HG03457 (cell line): ENCODE measurements at regions not wholly inside any gene's neighbourhood (a gene's known extent, or its start where the extent isn't known, plus 50 kb on each side); places are given as distances from the start of the nearest gene placed in this dataset.
"Not testable (repeated sequence)": the region's sequence is repeated elsewhere in the genome, so short reads cannot be mapped to it uniquely, and the experiment has no call there.

ENCODE experiments used
- ATAC-seq: cut with Tn5 transposase; IDR thresholded peaks from one replicate; pipeline ENCODE4 v1.9.1; 2021; ENCODE audit warnings: moderate number of reproducible peaks; ENCODE audit not compliant: unreplicated experiment

GRCh38 chr13:80744147-80744914 lies 403.4 kb upstream of the SPRY2 start:
- no peak for ATAC-seq

DNA sequence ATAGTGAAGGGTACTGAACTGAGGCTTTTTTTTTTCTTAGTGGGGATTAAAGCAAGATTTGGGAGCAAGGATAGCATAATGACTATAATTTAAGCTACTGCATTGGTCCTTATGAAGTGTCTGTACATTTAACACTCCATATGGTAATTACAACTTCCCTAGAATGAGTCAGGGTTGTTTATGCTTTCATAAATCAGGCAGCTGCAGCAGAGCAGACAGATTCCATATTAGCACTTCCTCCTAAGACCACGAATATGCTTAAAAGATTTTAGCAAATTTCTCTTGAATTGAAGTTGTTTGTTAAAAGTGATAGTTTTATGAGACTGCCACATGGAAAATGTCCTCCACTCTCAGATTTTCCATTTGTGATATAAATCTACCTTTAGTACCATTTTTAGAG lies 401.1 kb upstream of the SPRY2 start:
- ATAC-seq, result no peak

DNA sequence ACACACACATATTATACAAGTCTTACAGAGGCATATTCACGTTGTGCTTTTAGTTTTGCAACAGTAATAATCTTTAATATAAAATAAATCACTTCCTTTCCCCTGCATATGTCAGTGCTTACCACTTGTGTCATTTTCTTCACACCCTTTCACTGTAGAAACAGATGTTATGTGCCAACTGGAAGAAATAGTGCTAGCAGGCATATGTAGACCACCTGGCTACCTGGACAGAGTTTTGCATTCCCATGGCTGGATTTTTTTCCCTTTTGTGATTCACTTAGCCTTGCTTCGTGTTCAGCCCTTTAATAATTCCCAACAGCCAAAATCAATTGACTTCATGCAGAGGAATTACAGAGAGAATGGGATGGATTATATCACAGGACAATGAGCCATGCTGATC lies 399.1 kb upstream of the SPRY2 start:
- ATAC-seq, result no peak

GRCh38 chr13:80737513-80737912 lies 396.6 kb upstream of the SPRY2 start:
- ATAC-seq, result no peak

DNA sequence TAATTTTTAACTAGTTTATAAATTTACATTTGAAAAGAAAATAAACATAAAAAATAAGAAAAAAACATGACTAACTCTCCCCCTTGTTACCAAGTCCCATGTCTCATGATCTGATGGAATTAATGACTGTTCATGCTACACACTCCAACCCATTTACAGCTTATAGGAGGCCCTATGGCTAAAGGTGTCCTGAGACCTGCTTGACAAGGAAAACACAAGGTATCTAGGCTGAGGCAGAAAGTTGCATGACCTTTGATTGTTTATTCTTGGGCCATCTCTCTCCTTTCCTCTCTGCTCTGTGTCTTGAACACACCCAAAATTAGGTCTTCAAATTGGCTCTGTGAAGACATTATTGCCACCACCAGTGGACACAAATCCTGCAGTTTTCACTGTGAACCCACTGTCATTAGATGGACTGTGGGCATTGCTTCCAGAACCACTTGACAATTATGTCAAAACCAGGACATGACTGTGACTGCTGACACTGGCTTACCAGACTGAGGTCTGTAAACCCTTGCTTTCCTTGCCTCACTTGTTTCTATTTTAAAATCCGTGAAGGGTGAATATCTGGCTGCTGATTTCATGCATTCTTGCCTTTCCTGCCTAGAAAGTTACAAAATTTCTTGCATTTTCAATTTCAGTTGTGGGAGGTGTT lies 386.5 kb upstream of the SPRY2 start:
- ATAC-seq, result no peak

GRCh38 chr13:80726868-80727267 lies 385.9 kb upstream of the SPRY2 start:
- no peak for ATAC-seq

- no peak for ATAC-seq
Observed at GRCh38 chr13:80721689-80722088, 380.8 kb upstream of the SPRY2 start.

DNA sequence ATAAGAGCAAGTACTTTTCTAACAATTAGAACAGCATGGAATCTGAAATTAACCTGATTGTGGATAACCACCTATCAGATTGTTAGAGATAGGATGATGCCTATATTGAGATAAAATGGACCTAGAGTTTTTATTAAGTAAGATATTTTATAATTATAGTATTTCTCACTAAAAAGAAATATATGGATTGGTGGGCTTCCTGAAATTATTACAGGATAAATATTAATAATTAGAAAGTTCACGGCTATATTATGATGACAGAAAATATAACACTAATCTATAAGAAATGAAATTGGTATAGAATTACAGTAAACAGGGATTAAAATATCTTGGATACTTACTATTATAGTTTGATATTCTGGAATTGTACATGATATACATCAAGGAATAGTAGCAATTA lies 378.0 kb upstream of the SPRY2 start:
- no peak for ATAC-seq

DNA sequence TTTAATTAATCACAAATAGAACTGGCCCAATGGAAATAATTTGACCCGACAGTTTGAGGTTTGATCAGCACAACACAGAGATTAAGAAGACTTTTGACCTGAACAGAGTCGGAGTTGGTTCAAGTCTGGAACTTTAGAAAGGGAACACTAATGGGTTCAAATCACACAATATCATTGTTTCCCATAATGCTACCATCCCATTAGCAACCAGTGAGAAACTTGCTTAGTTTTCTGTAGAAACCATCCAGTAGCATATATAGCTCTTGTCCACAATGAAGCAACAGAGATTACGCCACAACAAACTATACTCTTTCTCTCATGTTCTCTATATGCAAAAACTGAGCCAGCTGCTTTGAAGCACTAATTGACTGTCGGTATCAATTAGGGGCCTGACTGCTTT lies 376.9 kb upstream of the SPRY2 start:
- ATAC-seq, result no peak

DNA sequence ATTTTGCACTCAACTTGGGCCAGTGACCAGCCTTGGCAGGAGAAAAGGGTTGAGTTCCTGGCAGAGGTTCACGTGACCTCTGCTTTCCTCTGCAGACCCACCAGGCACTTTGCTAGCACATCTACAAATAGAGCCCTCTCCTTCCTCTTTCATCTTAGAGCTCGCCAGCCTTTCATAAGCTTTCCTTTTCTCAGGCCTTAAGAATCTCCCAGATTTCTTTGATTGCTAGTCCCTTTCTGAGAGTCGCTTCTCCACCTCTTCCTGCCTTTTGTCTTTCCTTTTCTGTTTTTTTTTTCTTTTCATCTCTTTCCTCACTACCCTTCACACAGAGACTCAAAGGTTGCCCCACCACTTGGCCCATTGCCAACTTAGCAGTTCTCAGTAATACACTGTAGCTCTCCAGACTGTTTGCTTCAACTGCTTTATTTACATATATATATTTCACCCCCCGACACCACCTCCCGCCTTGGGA lies 375.7 kb upstream of the SPRY2 start:
- no peak for ATAC-seq

DNA sequence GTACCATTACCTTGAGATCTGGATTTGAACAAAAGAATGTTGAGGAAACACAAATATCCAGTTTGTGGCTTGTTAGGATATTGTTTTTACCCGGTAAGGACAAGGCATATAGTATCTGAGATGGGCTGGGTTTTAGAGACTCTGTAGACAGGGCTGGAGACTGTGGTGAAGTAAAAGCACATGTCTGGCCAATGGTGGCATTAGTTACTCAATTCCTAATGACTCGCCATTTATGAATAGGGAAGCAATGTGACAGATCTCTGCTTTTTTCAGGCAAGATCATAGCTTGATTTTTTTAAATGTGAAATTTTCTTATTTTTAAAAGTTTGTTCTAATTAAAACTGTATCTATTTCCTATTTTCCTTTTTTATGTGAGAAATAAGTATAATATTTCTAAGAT lies 371.1 kb upstream of the SPRY2 start:
- ATAC-seq, result no peak

DNA sequence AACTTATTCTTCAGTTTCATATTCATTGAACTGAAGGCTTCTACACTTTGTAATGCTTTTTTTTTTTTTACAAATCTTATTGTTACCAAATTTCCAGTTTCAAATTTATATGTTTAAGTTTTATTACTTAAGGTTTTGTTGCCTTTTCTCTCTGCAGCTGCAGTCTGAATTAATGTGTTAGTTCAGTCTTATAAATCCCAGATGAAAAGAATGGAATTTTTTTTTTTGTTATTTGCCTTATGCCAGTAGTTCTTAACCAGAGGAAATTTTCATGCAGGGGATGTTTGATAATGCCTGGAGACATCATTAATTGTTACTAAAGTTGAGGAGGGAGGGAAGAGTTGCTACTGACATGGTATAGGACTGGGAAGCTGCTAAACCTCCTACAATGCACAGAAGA lies 367.9 kb upstream of the SPRY2 start:
- ATAC-seq, result no peak

GRCh38 chr13:80707000-80707983 lies 366.4 kb upstream of the SPRY2 start:
- no peak for ATAC-seq

DNA sequence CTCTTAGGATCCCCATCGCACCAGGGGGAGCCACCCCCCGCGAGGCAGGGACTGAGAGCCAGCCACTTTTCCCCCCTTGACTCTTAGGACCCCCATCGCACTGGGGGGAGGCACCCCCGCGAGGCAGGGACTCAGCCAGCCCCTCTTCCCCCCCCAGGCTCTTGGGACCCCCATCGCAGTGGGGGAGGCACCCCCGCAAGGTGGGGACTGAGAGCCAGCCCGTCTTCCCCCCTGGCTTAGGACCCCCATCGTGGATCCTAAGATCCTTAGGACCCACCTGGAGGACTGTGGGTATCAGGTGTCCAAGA lies 365.2 kb upstream of the SPRY2 start:
- ATAC-seq, result no peak

DNA sequence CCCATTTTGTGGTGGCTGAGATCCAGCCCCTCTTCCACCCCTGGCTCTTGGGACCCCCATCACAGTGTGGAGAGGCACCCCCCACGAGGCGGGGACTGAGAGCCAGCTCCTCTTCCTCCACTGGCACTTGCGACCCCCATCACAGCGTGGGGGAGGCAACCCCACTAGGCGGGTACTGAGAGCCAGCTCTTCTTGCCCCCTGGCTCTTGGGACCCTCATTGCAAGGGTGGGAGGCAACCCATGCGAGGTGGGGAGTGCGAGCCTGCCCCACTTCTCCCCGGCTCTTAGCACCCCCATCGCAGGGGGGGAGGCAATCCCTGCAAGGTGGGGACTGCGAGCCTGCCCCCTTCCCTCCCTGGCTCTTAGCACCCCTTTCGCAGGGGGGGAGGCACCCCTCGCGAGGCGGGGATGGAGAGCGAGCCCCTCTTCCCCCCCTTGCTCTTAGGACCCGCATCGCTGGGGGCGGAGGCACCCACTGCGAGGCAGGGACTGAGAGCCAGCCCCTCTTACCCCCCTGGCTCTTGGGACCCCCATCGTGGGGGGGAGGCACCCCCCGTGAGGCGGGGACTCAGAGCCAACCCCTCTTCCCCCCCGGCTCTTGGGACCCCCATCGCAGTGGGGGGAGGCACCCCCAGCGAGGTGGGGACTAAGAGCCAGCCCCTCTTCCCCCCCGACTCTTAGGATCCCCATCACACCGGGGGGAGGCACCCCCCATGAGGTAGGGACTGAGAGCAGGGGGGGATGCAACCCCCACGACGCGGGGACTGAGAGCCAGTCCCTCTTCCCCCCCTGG lies 364.6 kb upstream of the SPRY2 start:
- no peak for ATAC-seq

GRCh38 chr13:80704369-80704768 lies 363.4 kb upstream of the SPRY2 start:
- ATAC-seq, result no peak

GRCh38 chr13:80695841-80696240 lies 354.9 kb upstream of the SPRY2 start:
- ATAC-seq, result no peak

DNA sequence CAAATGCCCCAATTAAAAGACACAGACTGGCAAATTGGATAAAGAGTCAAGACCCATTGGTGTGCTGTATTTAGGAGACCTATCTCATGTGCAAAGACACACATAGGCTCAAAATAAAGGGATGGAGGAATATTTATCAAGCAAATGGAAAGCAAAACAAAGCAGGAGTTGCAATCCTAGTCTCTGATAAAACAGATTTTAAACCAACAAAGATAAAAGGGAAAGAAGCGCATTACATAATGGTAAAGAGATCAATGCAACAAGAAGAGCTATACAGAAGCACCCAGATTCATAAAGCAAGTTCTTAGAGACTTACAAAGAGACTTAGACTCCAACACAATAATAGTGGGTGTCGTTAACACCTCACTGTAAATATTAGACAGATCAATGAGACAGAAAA lies 350.9 kb upstream of the SPRY2 start:
- ATAC-seq, result not testable (repeated sequence)

GRCh38 chr13:80690208-80690607 lies 349.3 kb upstream of the SPRY2 start:
- ATAC-seq, result no peak

GRCh38 chr13:80688593-80688992 lies 347.7 kb upstream of the SPRY2 start:
- no peak for ATAC-seq

GRCh38 chr13:80685942-80686341 lies 345.0 kb upstream of the SPRY2 start:
- no peak for ATAC-seq
